Breast epithelium (tissue), 4 donors: ENCODE measurements at regions not wholly inside any gene's neighbourhood (a gene's known extent, or its start where the extent isn't known, plus 50 kb on each side); places are given as distances from the start of the nearest gene placed in this dataset.
A peak's percentile ranks its signal among the peaks of the same experiment; 100 is the strongest.

Experiments
- DNase-seq, 2 donors: peaks; one replicate each; pipeline ENCODE4 v3.0.0-alpha.2; 2019; ENCODE audit warnings: low spot score in 2 of 2
- H3K27ac ChIP-seq, 2 donors: fragments of 200-600 bp; sonication (generic) in 1 of 2; one replicate each; pipeline ENCODE4 v1.5.1; 2016 to 2019; ENCODE audit warnings: mild to moderate bottlenecking in 1 of 2
- H3K27me3 ChIP-seq, 2 donors: fragments of 200-600 bp; sonication (generic) in 1 of 2; one replicate each; pipeline versions ENCODE4 v1.5.1 to v1.6.0; 2017 to 2019; ENCODE audit warnings: control low read depth in 1 of 2, mild to moderate bottlenecking in 1 of 2
- H3K36me3 ChIP-seq: fragments of 200-600 bp; one replicate; pipeline ENCODE4 v1.5.1; 2019
- H3K4me1 ChIP-seq, 2 donors: fragments of 200-600 bp; sonication (generic); one replicate each; pipeline ENCODE4 v1.5.1; 2016 to 2019; ENCODE audit warnings: control low read depth in 1 of 2
- H3K4me3 ChIP-seq, 3 donors: fragments of 200-600 bp; sonication (generic); 1 replicate in 2 of 3; 2 replicates in 1 of 3; pipeline ENCODE4 v1.5.1; 2016 to 2019; ENCODE audit warnings: mild to moderate bottlenecking in 3 of 3, moderate library complexity in 2 of 3
- H3K9me3 ChIP-seq, 2 donors: fragments of 200-600 bp; sonication (generic) in 1 of 2; one replicate each; pipeline ENCODE4 v1.5.1; 2016 to 2019; ENCODE audit warnings: control low read depth in 1 of 2
- POLR2A ChIP-seq: fragments of 450-650 bp; IDR thresholded peaks from one replicate; pipeline ENCODE4 v1.6.1; 2016; ENCODE audit warnings: antibody characterized with exemption, mild to moderate bottlenecking, moderate library complexity
- POLR2AphosphoS5 ChIP-seq, 3 donors: sonication (generic); formaldehyde crosslinking; IDR thresholded peaks; one replicate each; pipeline ENCODE4 v1.6.1; 2017; ENCODE audit warnings: antibody characterized with exemption in 3 of 3
- intact Hi-C: fragments of 100-400 bp; cut with DNase I; formaldehyde crosslinking; loops from one replicate; pipeline ENCODE4 v1.15.1; 2023; ENCODE audit warnings: low total_unique reads
- TF ChIP-seq, protein P1 (sequence below), 3 donors: fragments of 450-650 bp; IDR thresholded peaks; one replicate each; pipeline ENCODE4 v1.5.1; 2016 to 2017; ENCODE audit warnings: antibody characterized with exemption in 3 of 3, mild to moderate bottlenecking in 3 of 3, moderate library complexity in 3 of 3

- Histone ChIP-seq H3K4me3 (no peak overlapping the region), H3K27ac (peak overlapping the region in 1 of 2 donors; percentile 44), H3K4me1 (peaks cover 11 to 12% of the 10 kb centered on the region in 2 donors), H3K9me3 (no peaks in the 10 kb centered on the region), H3K36me3 (no peaks in the 10 kb centered on the region), H3K27me3 (no peaks in the 10 kb centered on the region)
- intact Hi-C loops: no loop called here
- TF ChIP-seq POLR2AphosphoS5 (IDR thresholded peaks at IDR 0.05): no peak
- no peak for TF ChIP-seq POLR2A
- TF ChIP-seq, protein P1, sequence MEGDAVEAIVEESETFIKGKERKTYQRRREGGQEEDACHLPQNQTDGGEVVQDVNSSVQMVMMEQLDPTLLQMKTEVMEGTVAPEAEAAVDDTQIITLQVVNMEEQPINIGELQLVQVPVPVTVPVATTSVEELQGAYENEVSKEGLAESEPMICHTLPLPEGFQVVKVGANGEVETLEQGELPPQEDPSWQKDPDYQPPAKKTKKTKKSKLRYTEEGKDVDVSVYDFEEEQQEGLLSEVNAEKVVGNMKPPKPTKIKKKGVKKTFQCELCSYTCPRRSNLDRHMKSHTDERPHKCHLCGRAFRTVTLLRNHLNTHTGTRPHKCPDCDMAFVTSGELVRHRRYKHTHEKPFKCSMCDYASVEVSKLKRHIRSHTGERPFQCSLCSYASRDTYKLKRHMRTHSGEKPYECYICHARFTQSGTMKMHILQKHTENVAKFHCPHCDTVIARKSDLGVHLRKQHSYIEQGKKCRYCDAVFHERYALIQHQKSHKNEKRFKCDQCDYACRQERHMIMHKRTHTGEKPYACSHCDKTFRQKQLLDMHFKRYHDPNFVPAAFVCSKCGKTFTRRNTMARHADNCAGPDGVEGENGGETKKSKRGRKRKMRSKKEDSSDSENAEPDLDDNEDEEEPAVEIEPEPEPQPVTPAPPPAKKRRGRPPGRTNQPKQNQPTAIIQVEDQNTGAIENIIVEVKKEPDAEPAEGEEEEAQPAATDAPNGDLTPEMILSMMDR (IDR thresholded peaks at IDR 0.05): no peak
- peak; percentile 2 to 43 for DNase-seq
These were observed 91.4 kb downstream of the THBS2 start for GRCh38 chr6:169162249-169162648.

GRCh38 chr6:169161572-169162167 is 92.0 kb downstream of the THBS2 start:
- H3K36me3 ChIP-seq: no peaks in the 10 kb centered on the region
- H3K9me3 ChIP-seq: no peaks in the 10 kb centered on the region
- peak; percentile 15 to 34 for DNase-seq
- intact Hi-C loops: no loop called here
- peak overlapping the region in 1 of 2 donors; percentile 25 for H3K27ac ChIP-seq
- peaks cover 11 to 12% of the 10 kb centered on the region in 2 donors for H3K4me1 ChIP-seq
- no peak for TF ChIP-seq POLR2AphosphoS5 (IDR thresholded peaks at IDR 0.05)
- TF ChIP-seq, protein P1 (IDR thresholded peaks at IDR 0.05): no peak
- no peak for TF ChIP-seq POLR2A
- no peaks in the 10 kb centered on the region for H3K27me3 ChIP-seq
- no peak overlapping the region for H3K4me3 ChIP-seq

- TF ChIP-seq POLR2AphosphoS5 (IDR thresholded peaks at IDR 0.05) (no peak), POLR2A (no peak)
- TF ChIP-seq, protein P1 (IDR thresholded peaks at IDR 0.05): no peak
- H3K9me3 ChIP-seq: no peaks in the 10 kb centered on the region
- peaks cover 11 to 12% of the 10 kb centered on the region in 2 donors for H3K4me1 ChIP-seq
- no peak overlapping the region for H3K4me3 ChIP-seq
- H3K27ac ChIP-seq: no peak overlapping the region
- no peaks in the 10 kb centered on the region for H3K36me3 ChIP-seq
- H3K27me3 ChIP-seq: no peaks in the 10 kb centered on the region
- intact Hi-C loops: no loop called here
- DNase-seq: peak; percentile 15 to 43
These were observed 92.6 kb downstream of the THBS2 start for GRCh38 chr6:169160855-169161560.

- H3K4me1 ChIP-seq: peaks cover 11 to 12% of the 10 kb centered on the region in 2 donors
- no peak for DNase-seq
- intact Hi-C loops: no loop called here
These were observed 93.4 kb downstream of the THBS2 start for GRCh38 chr6:169160091-169160854.

More at GRCh38 chr6:169160091-169160854, 93.4 kb downstream of the THBS2 start:
- no peaks in the 10 kb centered on the region for H3K27me3 ChIP-seq
- H3K4me3 ChIP-seq: no peak overlapping the region
- H3K27ac ChIP-seq: no peak overlapping the region
- TF ChIP-seq, protein P1 (IDR thresholded peaks at IDR 0.05): no peak
- TF ChIP-seq POLR2AphosphoS5 (IDR thresholded peaks at IDR 0.05) (no peak), POLR2A (no peak)
- H3K9me3 ChIP-seq: no peaks in the 10 kb centered on the region
- no peaks in the 10 kb centered on the region for H3K36me3 ChIP-seq
